Muscle of leg (tissue), 3 donors: ENCODE measurements at regions not wholly inside any gene's neighbourhood (a gene's known extent, or its start where the extent isn't known, plus 50 kb on each side); places are given as distances from the start of the nearest gene placed in this dataset.

Experiments used
- DNase-seq: peaks from one replicate; pipeline ENCODE4 v3.0.0; 2013
- H3K27ac ChIP-seq: one replicate; pipeline ENCODE4 v1.5.1; 2013; ENCODE audit warnings: mild to moderate bottlenecking, low read length, control low read depth
- H3K27me3 ChIP-seq: one replicate; pipeline ENCODE4 v1.6.1; 2013; ENCODE audit warnings: low read length; ENCODE audit not compliant: control insufficient read depth, insufficient read depth
- H3K36me3 ChIP-seq: one replicate; pipeline ENCODE4 v1.6.1; 2013; ENCODE audit warnings: low read length; ENCODE audit not compliant: control insufficient read depth, insufficient read depth
- H3K4me1 ChIP-seq: one replicate; pipeline ENCODE4 v1.6.1; 2013; ENCODE audit warnings: low read length; ENCODE audit not compliant: control insufficient read depth, insufficient read depth
- H3K4me3 ChIP-seq: one replicate; pipeline ENCODE4 v1.5.1; 2013; ENCODE audit warnings: low read length, control low read depth
- H3K9me3 ChIP-seq: replicated peaks from 2 replicates; pipeline ENCODE4 v1.6.1; 2013; ENCODE audit warnings: low read depth, low read length; ENCODE audit not compliant: control insufficient read depth
- WGBS: methylation state at CpG from one replicate; pipeline ENCODE4 v1.1.5; 2013; ENCODE audit warnings: missing lambda C conversion rate; ENCODE audit not compliant: insufficient coverage; 5-methylcytosine and 5-hydroxymethylcytosine counted together

DNA sequence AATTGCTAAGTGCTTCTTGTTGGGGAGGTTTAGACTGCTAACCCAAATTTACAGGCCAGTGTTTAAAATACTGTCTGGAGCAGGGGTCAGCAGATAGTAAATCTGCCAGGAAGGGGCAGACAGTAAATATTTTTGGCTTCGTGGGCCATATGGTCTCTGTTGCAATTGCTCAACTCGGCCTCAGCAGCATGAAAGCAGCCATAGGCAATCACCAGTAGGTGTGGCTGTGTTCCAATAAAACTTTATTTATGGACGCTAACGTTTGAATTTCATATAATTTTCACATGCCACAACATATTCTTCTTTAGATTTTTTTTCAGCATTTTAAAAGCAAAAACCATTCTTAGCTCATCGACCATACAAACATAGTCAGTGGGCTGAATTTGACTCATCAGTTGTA lies 172.7 kb downstream of the BRINP2 start:
- no peaks in the 10 kb centered on the region for H3K36me3 ChIP-seq
- no peak overlapping the region for H3K4me3 ChIP-seq
- 77% methylated on average over 3 of the region's 5 CpGs for WGBS
- H3K9me3 ChIP-seq, result no peaks in the 10 kb centered on the region
- H3K4me1 ChIP-seq, result peaks cover 7% of the 10 kb centered on the region
- no peak for DNase-seq
- peaks cover 6% of the 10 kb centered on the region for H3K27me3 ChIP-seq
- H3K27ac ChIP-seq, result no peak overlapping the region

- WGBS, result 73% methylated on average over 1 of the region's 4 CpGs
- Histone ChIP-seq H3K27ac (no peak overlapping the region), H3K36me3 (no peaks in the 10 kb centered on the region), H3K9me3 (no peaks in the 10 kb centered on the region), H3K27me3 (peaks cover 6% of the 10 kb centered on the region), H3K4me1 (peaks cover 7% of the 10 kb centered on the region), H3K4me3 (no peak overlapping the region)
- no peak for DNase-seq
These were observed 171.0 kb downstream of the BRINP2 start for GRCh38 chr1:177341773-177342172.

DNA sequence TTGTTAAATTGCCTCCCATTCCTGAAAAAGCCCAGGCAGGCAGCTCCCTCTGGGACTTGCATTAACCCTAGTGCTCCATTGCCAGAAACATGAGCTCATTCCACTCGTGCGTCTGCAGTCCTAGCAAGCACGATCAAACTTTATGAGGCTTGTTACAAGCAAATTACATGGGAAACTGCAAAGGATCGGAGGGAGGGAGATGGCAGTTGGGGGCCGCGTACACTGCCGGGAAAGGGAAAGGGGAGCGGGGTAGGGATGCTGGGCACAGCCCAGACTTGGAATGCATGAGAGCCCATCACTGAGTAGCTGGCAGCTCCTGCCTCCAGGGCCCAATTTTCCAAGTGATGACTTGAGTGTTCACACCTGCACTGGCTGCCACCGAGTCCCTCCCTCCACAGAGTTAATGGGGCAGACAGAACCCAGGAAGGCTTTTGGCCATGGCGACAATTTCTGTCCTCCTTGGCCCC lies 169.9 kb downstream of the BRINP2 start:
- DNase-seq, result peak; percentile 70
- H3K4me3 ChIP-seq, result no peak overlapping the region
- H3K36me3 ChIP-seq, result no peaks in the 10 kb centered on the region
- no peaks in the 10 kb centered on the region for H3K9me3 ChIP-seq
- 16% methylated on average over 10 of the region's 10 CpGs for WGBS
- H3K4me1 ChIP-seq, result peaks cover 7% of the 10 kb centered on the region
- H3K27me3 ChIP-seq, result peaks cover 6% of the 10 kb centered on the region
- H3K27ac ChIP-seq, result no peak overlapping the region

DNA sequence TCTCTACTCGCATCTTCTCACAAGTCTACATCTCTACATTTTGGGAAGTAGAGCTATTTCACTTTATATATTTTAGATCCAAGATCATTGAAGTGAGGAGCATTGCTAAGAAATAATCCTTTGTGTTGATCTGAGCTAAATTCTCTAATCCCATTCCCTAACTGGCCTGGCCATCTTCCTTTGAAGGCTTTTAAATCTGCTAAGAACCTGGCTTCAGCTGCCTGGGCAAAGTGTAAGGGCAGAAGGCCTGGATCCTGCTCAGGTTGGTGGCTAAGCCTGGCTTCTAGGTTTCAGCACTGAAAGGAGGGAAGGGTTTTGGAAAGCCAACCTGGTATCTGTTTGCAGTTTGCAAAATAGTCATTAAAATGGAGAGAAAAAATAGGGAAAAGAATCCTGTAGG lies 167.6 kb downstream of the BRINP2 start:
- Histone ChIP-seq H3K4me1 (peaks cover 7% of the 10 kb centered on the region), H3K36me3 (no peaks in the 10 kb centered on the region), H3K4me3 (no peak overlapping the region), H3K27ac (no peak overlapping the region), H3K27me3 (peaks cover 6% of the 10 kb centered on the region), H3K9me3 (no peaks in the 10 kb centered on the region)
- no peak for DNase-seq
- WGBS, result no CpG with 5 or more reads among the region's 1 CpG

DNA sequence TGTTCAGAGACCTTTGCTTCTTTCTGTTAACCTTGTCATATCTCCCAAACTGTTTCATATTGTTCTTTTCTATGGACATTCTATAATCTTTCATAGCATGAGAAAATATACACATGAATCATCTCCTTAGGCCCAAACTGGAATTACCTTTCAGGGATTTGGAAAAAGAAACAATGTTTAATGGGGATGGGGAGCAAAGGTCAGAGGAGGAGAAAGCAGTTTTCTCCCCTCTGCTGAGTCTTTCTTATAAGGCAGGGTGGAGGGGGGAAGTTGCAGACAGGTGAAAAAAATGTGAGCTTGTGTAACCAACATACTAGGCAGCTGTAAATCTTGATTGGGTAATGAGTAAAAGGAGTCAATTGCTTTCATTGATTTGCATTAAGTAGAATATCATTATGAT lies 164.1 kb downstream of the BRINP2 start:
- H3K27ac ChIP-seq, result no peak overlapping the region
- no peaks in the 10 kb centered on the region for H3K36me3 ChIP-seq
- H3K4me3 ChIP-seq, result no peak overlapping the region
- no peaks in the 10 kb centered on the region for H3K4me1 ChIP-seq
- H3K27me3 ChIP-seq, result no peaks in the 10 kb centered on the region
- H3K9me3 ChIP-seq, result no peaks in the 10 kb centered on the region
- DNase-seq, result no peak

GRCh38 chr1:177333936-177334595 lies 163.3 kb downstream of the BRINP2 start:
- H3K9me3 ChIP-seq, result no peaks in the 10 kb centered on the region
- H3K4me1 ChIP-seq, result no peaks in the 10 kb centered on the region
- no peaks in the 10 kb centered on the region for H3K27me3 ChIP-seq
- no peak overlapping the region for H3K27ac ChIP-seq
- DNase-seq, result peak; percentile 88
- H3K4me3 ChIP-seq, result no peak overlapping the region
- 0% methylated on average over 1 of the region's 4 CpGs for WGBS
- H3K36me3 ChIP-seq, result no peaks in the 10 kb centered on the region
